K562 (cell line): ENCODE measurements at regions not wholly inside any gene's neighbourhood (a gene's known extent, or its start where the extent isn't known, plus 50 kb on each side); places are given as distances from the start of the nearest gene placed in this dataset.

Source experiments
- FIP1L1 ChIP-seq: fragments of 200-400 bp; formaldehyde crosslinking; IDR thresholded peaks from 2 replicates; pipeline ENCODE4 v1.6.1; 2018; ENCODE audit warnings: mild to moderate bottlenecking, low read depth, low read length; ENCODE audit not compliant: poor library complexity, severe bottlenecking
- FOXA1 ChIP-seq: fragments of 450-650 bp; IDR thresholded peaks from 2 replicates; pipeline ENCODE4 v1.6.1; 2016; ENCODE audit warnings: mild to moderate bottlenecking, borderline replicate concordance
- FOXO4 ChIP-seq: fragments of 450-650 bp; formaldehyde crosslinking; IDR thresholded peaks from 2 replicates; pipeline ENCODE4 v1.4.0; 2020; ENCODE audit warnings: mild to moderate bottlenecking, moderate library complexity
- L3MBTL2 ChIP-seq: fragments of 450-650 bp; IDR thresholded peaks from 2 replicates; pipeline ENCODE4 v1.6.1; 2016; ENCODE audit warnings: mild to moderate bottlenecking, moderate library complexity
- MLLT1 ChIP-seq, 2 experiments: fragments of 450-650 bp; IDR thresholded peaks; 2 replicates each; pipeline ENCODE4 v1.6.1; 2016
- PHF20 ChIP-seq: fragments of 450-650 bp; IDR thresholded peaks from 2 replicates; pipeline ENCODE4 v1.6.1; 2018; ENCODE audit not compliant: partially characterized antibody
- ZBTB40 ChIP-seq, 2 experiments: fragments of 450-650 bp in 1 of 2; sonication (generic) in 1 of 2; formaldehyde crosslinking in 1 of 2; IDR thresholded peaks; 2 replicates each; pipeline versions ENCODE4 v1.7.1 to v1.9.0; 2016 to 2022; ENCODE audit warnings: inconsistent platforms in 1 of 2, mild to moderate bottlenecking in 1 of 2, missing genetic modification reagents in 1 of 2
- ZBTB7A ChIP-seq: IDR thresholded peaks from 2 replicates; pipeline ENCODE4 v1.6.1; 2011; ENCODE audit warnings: low read depth, mild to moderate bottlenecking, low read length, moderate library complexity, borderline replicate concordance; ENCODE audit not compliant: control insufficient read depth
- ZNF644 ChIP-seq: fragments of 200-800 bp; sonication (Bioruptor generic); IDR thresholded peaks from 2 replicates; pipeline ENCODE4 v1.6.1; 2016; ENCODE audit warnings: low read depth, missing genetic modification characterization, missing compliant biosample characterization
- TF ChIP-seq, protein P1 (sequence below): fragments of 450-650 bp; formaldehyde crosslinking; IDR thresholded peaks from 2 replicates; pipeline ENCODE4 v1.4.0; 2020; ENCODE audit warnings: mild to moderate bottlenecking, moderate library complexity
- TF ChIP-seq, protein P2 (sequence below): fragments of 450-650 bp; IDR thresholded peaks from 2 replicates; pipeline ENCODE4 v1.6.1; 2016; ENCODE audit warnings: missing biosample characterization, missing genetic modification characterization

- TF ChIP-seq ZBTB40 (IDR thresholded peaks at IDR 0.05), result no peak
- no peak for TF ChIP-seq ZBTB40 (CRISPR knock-in tag; IDR thresholded peaks at IDR 0.05)
- TF ChIP-seq ZBTB7A, result no peak
- no peak; the same call in 1 of the 2 replicates for TF ChIP-seq L3MBTL2
- TF ChIP-seq MLLT1 (IDR thresholded peaks at IDR 0.05), result no peak
- TF ChIP-seq PHF20, result no peak
- TF ChIP-seq, protein P1, sequence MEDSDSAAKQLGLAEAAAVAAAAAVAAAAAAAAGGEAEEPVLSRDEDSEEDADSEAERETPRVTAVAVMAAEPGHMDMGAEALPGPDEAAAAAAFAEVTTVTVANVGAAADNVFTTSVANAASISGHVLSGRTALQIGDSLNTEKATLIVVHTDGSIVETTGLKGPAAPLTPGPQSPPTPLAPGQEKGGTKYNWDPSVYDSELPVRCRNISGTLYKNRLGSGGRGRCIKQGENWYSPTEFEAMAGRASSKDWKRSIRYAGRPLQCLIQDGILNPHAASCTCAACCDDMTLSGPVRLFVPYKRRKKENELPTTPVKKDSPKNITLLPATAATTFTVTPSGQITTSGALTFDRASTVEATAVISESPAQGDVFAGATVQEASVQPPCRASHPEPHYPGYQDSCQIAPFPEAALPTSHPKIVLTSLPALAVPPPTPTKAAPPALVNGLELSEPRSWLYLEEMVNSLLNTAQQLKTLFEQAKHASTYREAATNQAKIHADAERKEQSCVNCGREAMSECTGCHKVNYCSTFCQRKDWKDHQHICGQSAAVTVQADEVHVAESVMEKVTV (CRISPR knock-in tag), result no peak
- TF ChIP-seq FIP1L1, result no peak
- no peak for TF ChIP-seq FOXO4 (CRISPR knock-in tag)
- no peak for TF ChIP-seq FOXA1
- TF ChIP-seq, protein P2, sequence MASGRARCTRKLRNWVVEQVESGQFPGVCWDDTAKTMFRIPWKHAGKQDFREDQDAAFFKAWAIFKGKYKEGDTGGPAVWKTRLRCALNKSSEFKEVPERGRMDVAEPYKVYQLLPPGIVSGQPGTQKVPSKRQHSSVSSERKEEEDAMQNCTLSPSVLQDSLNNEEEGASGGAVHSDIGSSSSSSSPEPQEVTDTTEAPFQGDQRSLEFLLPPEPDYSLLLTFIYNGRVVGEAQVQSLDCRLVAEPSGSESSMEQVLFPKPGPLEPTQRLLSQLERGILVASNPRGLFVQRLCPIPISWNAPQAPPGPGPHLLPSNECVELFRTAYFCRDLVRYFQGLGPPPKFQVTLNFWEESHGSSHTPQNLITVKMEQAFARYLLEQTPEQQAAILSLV (tag), result peak; percentile 57
- no peak for TF ChIP-seq ZNF644 (tag)
These were observed 152.8 kb upstream of the IER5L start (continued) for GRCh38 chr9:129330711-129331492.
